ENCODE measurements at regions not wholly inside any gene's neighbourhood (a gene's known extent, or its start where the extent isn't known, plus 50 kb on each side); places are given as distances from the start of the nearest gene placed in this dataset.

DNA sequence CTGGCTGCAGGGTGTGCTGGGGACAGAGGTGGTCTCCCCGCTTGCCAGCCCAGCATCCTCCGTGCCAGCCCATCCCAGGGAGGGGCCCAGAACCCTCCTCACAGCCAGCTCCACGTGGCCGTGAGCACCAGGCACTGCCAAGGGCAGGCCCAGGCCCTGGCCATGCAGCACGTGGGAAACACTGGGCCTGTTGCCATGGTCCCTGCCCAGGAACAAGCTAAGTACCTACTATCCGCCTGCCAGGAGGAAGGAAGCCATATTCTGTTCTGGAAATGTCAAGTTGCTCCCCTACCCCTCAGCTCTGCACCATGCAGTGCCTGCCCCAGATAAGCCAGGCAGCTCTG lies 250.6 kb downstream of the CYP26B1 start:
- TF ChIP-seq, protein P1, sequence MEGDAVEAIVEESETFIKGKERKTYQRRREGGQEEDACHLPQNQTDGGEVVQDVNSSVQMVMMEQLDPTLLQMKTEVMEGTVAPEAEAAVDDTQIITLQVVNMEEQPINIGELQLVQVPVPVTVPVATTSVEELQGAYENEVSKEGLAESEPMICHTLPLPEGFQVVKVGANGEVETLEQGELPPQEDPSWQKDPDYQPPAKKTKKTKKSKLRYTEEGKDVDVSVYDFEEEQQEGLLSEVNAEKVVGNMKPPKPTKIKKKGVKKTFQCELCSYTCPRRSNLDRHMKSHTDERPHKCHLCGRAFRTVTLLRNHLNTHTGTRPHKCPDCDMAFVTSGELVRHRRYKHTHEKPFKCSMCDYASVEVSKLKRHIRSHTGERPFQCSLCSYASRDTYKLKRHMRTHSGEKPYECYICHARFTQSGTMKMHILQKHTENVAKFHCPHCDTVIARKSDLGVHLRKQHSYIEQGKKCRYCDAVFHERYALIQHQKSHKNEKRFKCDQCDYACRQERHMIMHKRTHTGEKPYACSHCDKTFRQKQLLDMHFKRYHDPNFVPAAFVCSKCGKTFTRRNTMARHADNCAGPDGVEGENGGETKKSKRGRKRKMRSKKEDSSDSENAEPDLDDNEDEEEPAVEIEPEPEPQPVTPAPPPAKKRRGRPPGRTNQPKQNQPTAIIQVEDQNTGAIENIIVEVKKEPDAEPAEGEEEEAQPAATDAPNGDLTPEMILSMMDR (IDR thresholded peaks at IDR 0.05), result no peak
- TF ChIP-seq POLR2A (IDR thresholded peaks at IDR 0.05), result no peak
